OCI-LY1 (cell line): ENCODE measurements at regions not wholly inside any gene's neighbourhood (a gene's known extent, or its start where the extent isn't known, plus 50 kb on each side); places are given as distances from the start of the nearest gene placed in this dataset.
"Not testable (repeated sequence)": the region's sequence is repeated elsewhere in the genome, so short reads cannot be mapped to it uniquely, and the experiment has no call there.

Source experiments
- H2AFZ ChIP-seq: fragments of 200-600 bp; sonication (generic), shearing (Covaris generic); 2 replicates; pipeline ENCODE4 v1.6.0; 2014; ENCODE audit warnings: antibody characterized with exemption, mild to moderate bottlenecking, low read length
- H3F3A ChIP-seq: fragments of 200-600 bp; sonication (generic), shearing (Covaris generic); 2 replicates; pipeline ENCODE4 v1.6.0; 2014; ENCODE audit warnings: mild to moderate bottlenecking, antibody characterized with exemption, low read length, moderate library complexity; ENCODE audit not compliant: insufficient read depth
- H3K27ac ChIP-seq: fragments of 200-600 bp; sonication (generic); 2 replicates; pipeline ENCODE4 v1.5.1; 2014; ENCODE audit warnings: low read length, mixed run types, mild to moderate bottlenecking, low read depth; ENCODE audit not compliant: poor library complexity, severe bottlenecking
- H3K27me3 ChIP-seq: fragments of 200-600 bp; sonication (generic); 2 replicates; pipeline ENCODE4 v1.6.0; 2014; ENCODE audit warnings: antibody characterized with exemption, mild to moderate bottlenecking, low read length, moderate library complexity; ENCODE audit not compliant: insufficient read depth
- H3K36me3 ChIP-seq: fragments of 200-600 bp; sonication (generic); 2 replicates; pipeline ENCODE4 v1.6.1; 2014; ENCODE audit warnings: mild to moderate bottlenecking, antibody characterized with exemption, low read length, moderate library complexity, mixed read lengths; ENCODE audit not compliant: insufficient read depth
- H3K4me1 ChIP-seq: fragments of 200-600 bp; sonication (generic); 2 replicates; pipeline ENCODE4 v1.5.1; 2014; ENCODE audit warnings: mild to moderate bottlenecking, low read length, moderate library complexity; ENCODE audit not compliant: insufficient read depth, severe bottlenecking
- H3K4me2 ChIP-seq: fragments of 200-600 bp; sonication (generic), shearing (Covaris generic); 2 replicates; pipeline ENCODE4 v1.6.1; 2014; ENCODE audit warnings: low read length
- H3K4me3 ChIP-seq: fragments of 200-600 bp; sonication (generic); 2 replicates; pipeline ENCODE4 v1.5.1; 2014; ENCODE audit warnings: low read length, low read depth, mild to moderate bottlenecking, mixed read lengths; ENCODE audit not compliant: poor library complexity, severe bottlenecking
- H3K79me2 ChIP-seq: fragments of 200-600 bp; shearing (Covaris generic); 2 replicates; pipeline ENCODE4 v1.6.1; 2016; ENCODE audit warnings: mixed run types, low read length, mixed read lengths; ENCODE audit not compliant: insufficient read depth
- H3K9ac ChIP-seq: fragments of 200-600 bp; sonication (generic), shearing (Covaris generic); 2 replicates; pipeline ENCODE4 v1.6.1; 2014; ENCODE audit warnings: mild to moderate bottlenecking, low read length, mixed read lengths
- H3K9me2 ChIP-seq: fragments of 200-600 bp; sonication (generic), shearing (Covaris generic); 2 replicates; pipeline ENCODE4 v1.6.1; 2014; ENCODE audit warnings: low read depth, mild to moderate bottlenecking, low read length, mixed read lengths
- H3K9me3 ChIP-seq: fragments of 200-600 bp; shearing (Covaris generic); 2 replicates; pipeline ENCODE4 v1.6.1; 2014; ENCODE audit warnings: low read length, mixed read lengths
- H4K20me1 ChIP-seq: fragments of 200-600 bp; sonication (generic), shearing (Covaris generic); 2 replicates; pipeline ENCODE4 v1.6.0; 2016; ENCODE audit warnings: mild to moderate bottlenecking, low read length; ENCODE audit not compliant: insufficient read depth
- EZH2 ChIP-seq: fragments of 200-600 bp; sonication (generic), shearing (Covaris generic); IDR thresholded peaks from 2 replicates; pipeline ENCODE4 v1.8.0; 2017; ENCODE audit warnings: borderline replicate concordance, mixed run types, mild to moderate bottlenecking, antibody characterized with exemption, low read length, moderate library complexity, mixed read lengths
- TF ChIP-seq, protein P1 (sequence below): fragments of 200-600 bp; sonication (generic), shearing (Covaris generic); IDR thresholded peaks from 2 replicates; pipeline ENCODE4 v1.5.1; 2017; ENCODE audit warnings: mild to moderate bottlenecking, antibody characterized with exemption, low read length, moderate library complexity, mixed read lengths

DNA sequence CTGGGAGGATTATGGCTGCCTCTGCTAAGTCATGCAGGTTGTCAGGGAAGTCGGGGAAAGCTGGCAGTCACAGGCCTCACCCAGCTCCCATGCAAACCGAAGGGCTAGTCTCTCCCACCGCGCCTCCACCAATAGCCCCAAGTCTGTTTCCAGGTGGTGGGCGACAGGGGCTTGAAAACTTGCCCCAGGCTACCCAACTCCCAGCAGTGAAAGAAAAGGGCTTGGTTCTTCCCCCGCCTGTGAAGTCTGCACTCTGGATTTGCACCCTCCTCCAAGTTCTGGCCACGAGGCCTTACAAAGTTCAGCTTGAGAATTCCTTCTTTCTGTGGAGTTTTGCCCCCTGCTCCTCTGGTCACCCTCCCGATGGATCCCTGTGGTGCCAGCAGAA, 99.9 kb upstream of the CHST15 start:
- H3K4me1 ChIP-seq: peaks cover 14% of the 10 kb centered on the region
- H3K4me3 ChIP-seq: no peak overlapping the region

GRCh38 chr10:124192664-124193308, 99.4 kb upstream of the CHST15 start:
- H3K36me3 ChIP-seq, H3K9me2 ChIP-seq, H4K20me1 ChIP-seq, H3K4me2 ChIP-seq, H3K9me3 ChIP-seq, H3K9ac ChIP-seq, H3K79me2 ChIP-seq, H2AFZ ChIP-seq, H3K27ac ChIP-seq, H3F3A ChIP-seq, H3K27me3 ChIP-seq, H3K4me3 ChIP-seq: not testable (repeated sequence)
- H3K4me1 ChIP-seq: peaks cover 14% of the 10 kb centered on the region
- TF ChIP-seq, protein P1, sequence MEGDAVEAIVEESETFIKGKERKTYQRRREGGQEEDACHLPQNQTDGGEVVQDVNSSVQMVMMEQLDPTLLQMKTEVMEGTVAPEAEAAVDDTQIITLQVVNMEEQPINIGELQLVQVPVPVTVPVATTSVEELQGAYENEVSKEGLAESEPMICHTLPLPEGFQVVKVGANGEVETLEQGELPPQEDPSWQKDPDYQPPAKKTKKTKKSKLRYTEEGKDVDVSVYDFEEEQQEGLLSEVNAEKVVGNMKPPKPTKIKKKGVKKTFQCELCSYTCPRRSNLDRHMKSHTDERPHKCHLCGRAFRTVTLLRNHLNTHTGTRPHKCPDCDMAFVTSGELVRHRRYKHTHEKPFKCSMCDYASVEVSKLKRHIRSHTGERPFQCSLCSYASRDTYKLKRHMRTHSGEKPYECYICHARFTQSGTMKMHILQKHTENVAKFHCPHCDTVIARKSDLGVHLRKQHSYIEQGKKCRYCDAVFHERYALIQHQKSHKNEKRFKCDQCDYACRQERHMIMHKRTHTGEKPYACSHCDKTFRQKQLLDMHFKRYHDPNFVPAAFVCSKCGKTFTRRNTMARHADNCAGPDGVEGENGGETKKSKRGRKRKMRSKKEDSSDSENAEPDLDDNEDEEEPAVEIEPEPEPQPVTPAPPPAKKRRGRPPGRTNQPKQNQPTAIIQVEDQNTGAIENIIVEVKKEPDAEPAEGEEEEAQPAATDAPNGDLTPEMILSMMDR: peak; percentile 39

More for the DNA sequence above, 99.9 kb upstream of the CHST15 start:
- Histone ChIP-seq H4K20me1 (no peaks in the 10 kb centered on the region), H3K27me3 (no peaks in the 10 kb centered on the region), H2AFZ (no peak overlapping the region), H3F3A (no peaks in the 10 kb centered on the region), H3K4me2 (no peak overlapping the region), H3K27ac (no peak overlapping the region), H3K9me2 (no peaks in the 10 kb centered on the region), H3K9me3 (no peaks in the 10 kb centered on the region), H3K36me3 (no peaks in the 10 kb centered on the region; the same call in 1 of the 2 replicates), H3K79me2 (no peaks in the 10 kb centered on the region), H3K9ac (no peak overlapping the region)
- TF ChIP-seq, protein P1: no peak
- no peak for TF ChIP-seq EZH2

GRCh38 chr10:124190476-124190875, 97.1 kb upstream of the CHST15 start:
- not testable (repeated sequence) for H3K9ac ChIP-seq, H3K27ac ChIP-seq, H3K79me2 ChIP-seq, H3K36me3 ChIP-seq, H3K4me2 ChIP-seq, H3F3A ChIP-seq, H2AFZ ChIP-seq, H4K20me1 ChIP-seq, H3K9me3 ChIP-seq, H3K27me3 ChIP-seq, H3K4me3 ChIP-seq, H3K9me2 ChIP-seq
- H3K4me1 ChIP-seq: peaks cover 14% of the 10 kb centered on the region

DNA sequence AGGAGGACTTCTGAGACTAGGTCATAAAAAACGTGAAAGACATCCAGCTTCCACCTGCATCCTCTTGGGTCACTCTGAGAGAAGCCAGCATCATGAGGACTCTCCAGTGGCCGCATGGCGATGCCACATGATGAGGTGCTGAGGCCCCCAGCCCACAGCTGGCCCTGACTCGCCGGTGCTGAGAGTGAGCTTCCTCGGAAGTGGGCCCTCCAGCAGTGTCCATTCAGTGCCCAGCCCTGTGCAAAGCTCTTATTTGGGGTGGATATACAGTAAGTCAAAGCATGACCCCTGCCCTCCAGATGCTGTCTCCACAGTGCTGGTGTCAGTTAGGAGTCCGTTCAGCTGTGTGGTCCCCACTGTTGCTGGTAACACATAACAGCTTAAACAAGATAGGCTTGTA, 93.6 kb upstream of the CHST15 start:
- Histone ChIP-seq H2AFZ (no peak overlapping the region), H3K9ac (no peak overlapping the region), H3K79me2 (no peaks in the 10 kb centered on the region), H4K20me1 (no peaks in the 10 kb centered on the region), H3F3A (no peaks in the 10 kb centered on the region), H3K9me3 (no peaks in the 10 kb centered on the region), H3K9me2 (no peaks in the 10 kb centered on the region), H3K27me3 (no peaks in the 10 kb centered on the region; the same call in 1 of the 2 replicates), H3K36me3 (no peaks in the 10 kb centered on the region), H3K4me2 (no peak overlapping the region), H3K27ac (no peak overlapping the region), H3K4me1 (no peaks in the 10 kb centered on the region), H3K4me3 (no peak overlapping the region)
- TF ChIP-seq, protein P1: no peak
- TF ChIP-seq EZH2: no peak
